ENCODE measurements at regions not wholly inside any gene's neighbourhood (a gene's known extent, or its start where the extent isn't known, plus 50 kb on each side); places are given as distances from the start of the nearest gene placed in this dataset.
"Not testable (repeated sequence)": the region's sequence is repeated elsewhere in the genome, so short reads cannot be mapped to it uniquely, and the experiment has no call there.

DNA sequence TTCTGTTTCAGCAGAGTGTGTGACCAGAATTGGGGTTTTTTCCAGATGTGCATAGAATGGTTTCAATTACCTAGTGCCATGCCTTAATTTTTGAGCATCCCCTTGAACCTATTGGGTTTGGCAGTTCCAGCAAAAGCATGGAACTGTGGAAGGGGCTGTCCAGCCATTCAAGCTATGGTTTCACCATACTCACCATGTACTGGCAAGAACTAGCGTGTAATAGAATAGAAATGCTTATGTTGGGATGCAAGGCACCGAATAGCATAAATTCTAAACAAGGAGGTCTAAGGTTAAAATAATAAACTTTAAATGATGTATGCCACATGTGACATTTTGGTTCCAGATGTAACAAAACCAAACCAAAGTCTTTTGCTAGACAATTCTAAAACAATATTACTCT lies 91.4 kb downstream of the MTERF1 start (continued):
- TF ChIP-seq, protein P1, sequence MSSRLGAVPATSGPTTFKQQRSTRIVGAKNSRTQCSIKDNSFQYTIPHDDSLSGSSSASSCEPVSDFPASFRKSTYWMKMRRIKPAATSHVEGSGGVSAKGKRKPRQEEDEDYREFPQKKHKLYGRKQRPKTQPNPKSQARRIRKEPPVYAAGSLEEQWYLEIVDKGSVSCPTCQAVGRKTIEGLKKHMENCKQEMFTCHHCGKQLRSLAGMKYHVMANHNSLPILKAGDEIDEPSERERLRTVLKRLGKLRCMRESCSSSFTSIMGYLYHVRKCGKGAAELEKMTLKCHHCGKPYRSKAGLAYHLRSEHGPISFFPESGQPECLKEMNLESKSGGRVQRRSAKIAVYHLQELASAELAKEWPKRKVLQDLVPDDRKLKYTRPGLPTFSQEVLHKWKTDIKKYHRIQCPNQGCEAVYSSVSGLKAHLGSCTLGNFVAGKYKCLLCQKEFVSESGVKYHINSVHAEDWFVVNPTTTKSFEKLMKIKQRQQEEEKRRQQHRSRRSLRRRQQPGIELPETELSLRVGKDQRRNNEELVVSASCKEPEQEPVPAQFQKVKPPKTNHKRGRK (tag; IDR thresholded peaks at IDR 0.05), result no peak
- no peak for TF ChIP-seq POLR2A (conservative IDR thresholded peaks at IDR 0.05)
- TF ChIP-seq RBFOX2 (IDR thresholded peaks at IDR 0.05; ENCODE audit: low read depth, low read length), result no peak

DNA sequence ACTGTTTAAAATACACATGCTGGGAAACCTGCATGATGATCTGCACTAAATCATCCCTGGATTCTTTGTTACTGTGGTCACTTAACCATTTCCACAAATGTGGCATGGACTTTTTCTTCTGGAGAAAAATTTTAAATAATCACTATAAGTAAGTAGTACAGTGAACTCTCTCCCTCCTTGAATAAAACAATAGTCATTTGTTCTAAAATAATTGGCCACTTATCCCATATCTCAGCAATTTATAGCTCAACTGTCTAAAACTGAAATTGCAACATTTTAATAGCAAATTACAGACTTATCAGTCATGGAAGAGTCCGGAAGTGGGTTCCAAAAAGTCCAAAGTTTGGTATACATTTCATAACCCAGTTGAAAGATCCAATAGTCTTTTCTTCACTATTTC lies 90.9 kb downstream of the MTERF1 start:
- no peak for FAIRE-seq
- no peaks in the 10 kb centered on the region for H4K20me1 ChIP-seq (replicated peaks; ENCODE audit: control insufficient read depth, insufficient read depth, low read length)
- intact Hi-C loops (cut with micrococcal nuclease) (no loop called here), in situ Hi-C loops (cut with MboI) (no loop called here)
- WGBS (ENCODE audit: insufficient coverage, low coverage, missing lambda C conversion rate), result 0% methylated on average over 1 of the region's 1 CpG
- H3K4me2 ChIP-seq (ENCODE audit: insufficient read depth, low read length), result no peak overlapping the region
- POLR2A ChIA-PET, result no interaction called here
- no peaks in the 10 kb centered on the region for H3K27me3 ChIP-seq (ENCODE audit: control insufficient read depth in 2 of 2, insufficient read depth in 2 of 2, low read length in 2 of 2)
- H3K9me1 ChIP-seq (ENCODE audit: control insufficient read depth, insufficient read depth, low read length), result no peaks in the 10 kb centered on the region
- no peak overlapping the region for H2AFZ ChIP-seq (ENCODE audit: low read depth, low read length)
- no peak for DNase-seq (ENCODE audit: extremely low read depth in 1 of 4, low spot score in 3 of 4)
- no peaks in the 10 kb centered on the region for H3K79me2 ChIP-seq (ENCODE audit: control insufficient read depth, insufficient read depth, low read length)
- H3K4me3 ChIP-seq, result no peak overlapping the region
- no peak overlapping the region for H3K9ac ChIP-seq (ENCODE audit: insufficient read depth in 1 of 2, low read depth in 2 of 2, low read length in 2 of 2)
- H3K27ac ChIP-seq (ENCODE audit: extremely low read depth, low read depth, low read length), result no peak overlapping the region
- TF ChIP-seq KAT7 (CRISPR knock-in tag; IDR thresholded peaks at IDR 0.05; ENCODE audit: borderline replicate concordance), result no peak
- no peak for TF ChIP-seq E2F3 (CRISPR knock-in tag; IDR thresholded peaks at IDR 0.05)
- TF ChIP-seq ZNF3 (CRISPR knock-in tag; IDR thresholded peaks at IDR 0.05), result no peak
- TF ChIP-seq, protein P2, sequence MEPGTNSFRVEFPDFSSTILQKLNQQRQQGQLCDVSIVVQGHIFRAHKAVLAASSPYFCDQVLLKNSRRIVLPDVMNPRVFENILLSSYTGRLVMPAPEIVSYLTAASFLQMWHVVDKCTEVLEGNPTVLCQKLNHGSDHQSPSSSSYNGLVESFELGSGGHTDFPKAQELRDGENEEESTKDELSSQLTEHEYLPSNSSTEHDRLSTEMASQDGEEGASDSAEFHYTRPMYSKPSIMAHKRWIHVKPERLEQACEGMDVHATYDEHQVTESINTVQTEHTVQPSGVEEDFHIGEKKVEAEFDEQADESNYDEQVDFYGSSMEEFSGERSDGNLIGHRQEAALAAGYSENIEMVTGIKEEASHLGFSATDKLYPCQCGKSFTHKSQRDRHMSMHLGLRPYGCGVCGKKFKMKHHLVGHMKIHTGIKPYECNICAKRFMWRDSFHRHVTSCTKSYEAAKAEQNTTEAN (CRISPR knock-in tag; IDR thresholded peaks at IDR 0.05), result no peak
- no peak for ATAC-seq
- no peaks in the 10 kb centered on the region for H3K4me1 ChIP-seq (replicated peaks in 1 of 2; ENCODE audit: control insufficient read depth in 2 of 2, insufficient read depth in 2 of 2, low read length in 2 of 2)
- CTCF ChIA-PET (ENCODE audit: low intra/inter-chr PET ratio), result no interaction called here
- H3K36me3 ChIP-seq (ENCODE audit: control insufficient read depth, insufficient read depth, low read length), result no peaks in the 10 kb centered on the region
- H3K9me3 ChIP-seq (replicated peaks; ENCODE audit: control insufficient read depth, insufficient read depth, low read depth, low read length), result no peaks in the 10 kb centered on the region
- no TSS peak for BruUV-seq (replicated peaks)

- H2AFZ ChIP-seq (ENCODE audit: low read depth, low read length); in situ Hi-C loops (cut with MboI); POLR2A ChIA-PET; H3K27ac ChIP-seq (ENCODE audit: extremely low read depth, low read depth, low read length); H3K4me1 ChIP-seq (replicated peaks in 1 of 2; ENCODE audit: control insufficient read depth in 2 of 2, insufficient read depth in 2 of 2, low read length in 2 of 2); H3K79me2 ChIP-seq (ENCODE audit: control insufficient read depth, insufficient read depth, low read length); H3K9me1 ChIP-seq (ENCODE audit: control insufficient read depth, insufficient read depth, low read length); H3K36me3 ChIP-seq (ENCODE audit: control insufficient read depth, insufficient read depth, low read length); H3K4me2 ChIP-seq (ENCODE audit: insufficient read depth, low read length); CTCF ChIA-PET (ENCODE audit: low intra/inter-chr PET ratio); ATAC-seq; H3K4me3 ChIP-seq; H3K9ac ChIP-seq (ENCODE audit: insufficient read depth in 1 of 2, low read depth in 2 of 2, low read length in 2 of 2); FAIRE-seq; H4K20me1 ChIP-seq (replicated peaks; ENCODE audit: control insufficient read depth, insufficient read depth, low read length); intact Hi-C loops (cut with micrococcal nuclease); H3K27me3 ChIP-seq (ENCODE audit: control insufficient read depth in 2 of 2, insufficient read depth in 2 of 2, low read length in 2 of 2); DNase-seq (ENCODE audit: extremely low read depth in 1 of 4, low spot score in 3 of 4); BruUV-seq (replicated peaks); H3K9me3 ChIP-seq (replicated peaks; ENCODE audit: control insufficient read depth, insufficient read depth, low read depth, low read length): not testable (repeated sequence)
- WGBS (ENCODE audit: insufficient coverage, low coverage, missing lambda C conversion rate), result 6% methylated on average over 10 of the region's 10 CpGs
Observed at GRCh38 chr7:91790646-91791045, 89.9 kb downstream of the MTERF1 start.
